NT2/D1 (cell line): ENCODE measurements at regions not wholly inside any gene's neighbourhood (a gene's known extent, or its start where the extent isn't known, plus 50 kb on each side); places are given as distances from the start of the nearest gene placed in this dataset.

ENCODE experiments used
- DNase-seq: peaks from one replicate; pipeline ENCODE4 v3.0.0-alpha.2; 2011; ENCODE audit warnings: low read depth, low spot score
- H3K27me3 ChIP-seq: 2 replicates; pipeline ENCODE4 v1.6.0; 2011; ENCODE audit warnings: mild to moderate bottlenecking; ENCODE audit not compliant: insufficient read length, insufficient read depth
- H3K36me3 ChIP-seq: 2 replicates; pipeline ENCODE4 v1.6.1; 2011; ENCODE audit warnings: mild to moderate bottlenecking, low read length, mixed read lengths; ENCODE audit not compliant: insufficient read depth, insufficient read length
- H3K4me1 ChIP-seq: 2 replicates; pipeline ENCODE4 v1.5.1; 2011; ENCODE audit not compliant: insufficient read depth, insufficient read length
- H3K4me3 ChIP-seq: 2 replicates; pipeline ENCODE4 v1.5.1; 2011; ENCODE audit warnings: low read depth; ENCODE audit not compliant: insufficient read length
- H3K9ac ChIP-seq: 2 replicates; pipeline ENCODE4 v1.6.0; 2011; ENCODE audit warnings: low read depth; ENCODE audit not compliant: insufficient read length
- H3K9me3 ChIP-seq: 2 replicates; pipeline ENCODE4 v1.5.1; 2011; ENCODE audit warnings: mild to moderate bottlenecking, low read length; ENCODE audit not compliant: insufficient read depth
- SUZ12 ChIP-seq: IDR thresholded peaks from 2 replicates; pipeline ENCODE4 v1.6.1; 2011; ENCODE audit not compliant: insufficient read length, insufficient read depth; ENCODE audit errors: extremely low read depth
- YY1 ChIP-seq: IDR thresholded peaks from 2 replicates; pipeline ENCODE4 v1.6.1; 2011; ENCODE audit not compliant: insufficient read length, insufficient read depth
- ZNF274 ChIP-seq: IDR thresholded peaks from 2 replicates; pipeline ENCODE4 v1.6.1; 2011; ENCODE audit warnings: mild to moderate bottlenecking, low read depth, low read length

- Histone ChIP-seq H3K9me3 (no peaks in the 10 kb centered on the region), H3K36me3 (no peaks in the 10 kb centered on the region), H3K4me1 (no peaks in the 10 kb centered on the region), H3K27me3 (no peaks in the 10 kb centered on the region), H3K9ac (no peak overlapping the region), H3K4me3 (no peak overlapping the region)
- no peak for DNase-seq
- TF ChIP-seq SUZ12 = no peak
Measured at GRCh38 chr1:88140325-88140724, 543.7 kb upstream of the PKN2 start.

- no peaks in the 10 kb centered on the region for H3K27me3 ChIP-seq
- TF ChIP-seq SUZ12 (no peak), YY1 (no peak), ZNF274 (no peak)
- H3K9ac ChIP-seq = no peak overlapping the region
- no peak overlapping the region for H3K4me3 ChIP-seq
- H3K36me3 ChIP-seq = no peaks in the 10 kb centered on the region
- H3K9me3 ChIP-seq = no peaks in the 10 kb centered on the region
- H3K4me1 ChIP-seq = no peaks in the 10 kb centered on the region
- DNase-seq = no peak
Measured at GRCh38 chr1:88141499-88142074, 542.5 kb upstream of the PKN2 start.

GRCh38 chr1:88145752-88146151, 538.3 kb upstream of the PKN2 start:
- H3K9ac ChIP-seq = no peak overlapping the region
- no peak overlapping the region for H3K4me3 ChIP-seq
- TF ChIP-seq SUZ12 (no peak), ZNF274 (no peak), YY1 (no peak)
- no peaks in the 10 kb centered on the region for H3K4me1 ChIP-seq
- H3K27me3 ChIP-seq = no peaks in the 10 kb centered on the region
- DNase-seq = no peak
- no peaks in the 10 kb centered on the region for H3K36me3 ChIP-seq
- no peaks in the 10 kb centered on the region for H3K9me3 ChIP-seq

GRCh38 chr1:88149686-88150085, 534.4 kb upstream of the PKN2 start:
- Histone ChIP-seq H3K4me3 (no peak overlapping the region), H3K9ac (no peak overlapping the region), H3K4me1 (no peaks in the 10 kb centered on the region), H3K36me3 (no peaks in the 10 kb centered on the region), H3K9me3 (no peaks in the 10 kb centered on the region), H3K27me3 (no peaks in the 10 kb centered on the region)
- no peak for DNase-seq
- TF ChIP-seq SUZ12 = no peak
- no peak for TF ChIP-seq YY1
- no peak for TF ChIP-seq ZNF274

- Histone ChIP-seq H3K4me1 (no peaks in the 10 kb centered on the region), H3K9me3 (no peaks in the 10 kb centered on the region), H3K36me3 (no peaks in the 10 kb centered on the region), H3K4me3 (no peak overlapping the region), H3K9ac (no peak overlapping the region), H3K27me3 (no peaks in the 10 kb centered on the region)
- no peak for DNase-seq
- TF ChIP-seq SUZ12 (no peak), ZNF274 (no peak), YY1 (no peak)
Measured at GRCh38 chr1:88150330-88150729, 533.7 kb upstream of the PKN2 start.

GRCh38 chr1:88163187-88163586, 520.9 kb upstream of the PKN2 start:
- DNase-seq = no peak
- no peak for TF ChIP-seq YY1
- TF ChIP-seq SUZ12 = no peak
- TF ChIP-seq ZNF274 = no peak
- no peak overlapping the region for H3K4me3 ChIP-seq
- no peaks in the 10 kb centered on the region for H3K4me1 ChIP-seq
- no peaks in the 10 kb centered on the region for H3K36me3 ChIP-seq
- H3K9me3 ChIP-seq = no peaks in the 10 kb centered on the region
- H3K9ac ChIP-seq = no peak overlapping the region
- no peaks in the 10 kb centered on the region for H3K27me3 ChIP-seq

- H3K27me3 ChIP-seq = no peaks in the 10 kb centered on the region
- TF ChIP-seq YY1 (no peak), ZNF274 (no peak), SUZ12 (no peak)
- H3K36me3 ChIP-seq = no peaks in the 10 kb centered on the region
- H3K9me3 ChIP-seq = no peaks in the 10 kb centered on the region
- DNase-seq = no peak
- no peak overlapping the region for H3K9ac ChIP-seq
- H3K4me1 ChIP-seq = no peaks in the 10 kb centered on the region
- no peak overlapping the region for H3K4me3 ChIP-seq
Measured at GRCh38 chr1:88168126-88168525, 515.9 kb upstream of the PKN2 start.
